ENCODE measurements at regions not wholly inside any gene's neighbourhood (a gene's known extent, or its start where the extent isn't known, plus 50 kb on each side); places are given as distances from the start of the nearest gene placed in this dataset.

GRCh38 chr2:12269041-12269972 is 447.4 kb upstream of the TRIB2 start:
- no peak for DNase-seq

- no peak for DNase-seq
Measured at GRCh38 chr2:12270876-12271588, 445.7 kb upstream of the TRIB2 start.

- no peak for DNase-seq
Measured at GRCh38 chr2:12271589-12271984, 445.1 kb upstream of the TRIB2 start.

GRCh38 chr2:12273111-12273510 is 443.6 kb upstream of the TRIB2 start:
- DNase-seq, result no peak

- no peak for DNase-seq
Measured at GRCh38 chr2:12274591-12274990, 442.1 kb upstream of the TRIB2 start.

GRCh38 chr2:12277241-12278034 is 439.3 kb upstream of the TRIB2 start:
- no peak for DNase-seq

GRCh38 chr2:12278217-12278750 is 438.5 kb upstream of the TRIB2 start:
- DNase-seq, result no peak

- DNase-seq, result no peak
Measured at GRCh38 chr2:12282780-12283695, 433.7 kb upstream of the TRIB2 start.

GRCh38 chr2:12284037-12284436 is 432.7 kb upstream of the TRIB2 start:
- DNase-seq, result no peak

GRCh38 chr2:12284487-12284886 is 432.2 kb upstream of the TRIB2 start:
- no peak for DNase-seq

GRCh38 chr2:12286347-12286746 is 430.4 kb upstream of the TRIB2 start:
- DNase-seq, result no peak

GRCh38 chr2:12287220-12287751 is 429.4 kb upstream of the TRIB2 start:
- DNase-seq, result peak in 1 of 2 experiments; percentile 24

- DNase-seq, result no peak
Measured at GRCh38 chr2:12288048-12288447, 428.7 kb upstream of the TRIB2 start.

- no peak for DNase-seq
Measured at GRCh38 chr2:12289120-12289802, 427.5 kb upstream of the TRIB2 start.

GRCh38 chr2:12291303-12291702 is 425.4 kb upstream of the TRIB2 start:
- no peak for DNase-seq

GRCh38 chr2:12293874-12294273 is 422.9 kb upstream of the TRIB2 start:
- DNase-seq, result no peak

- DNase-seq, result no peak
Measured at GRCh38 chr2:12295856-12296519, 420.7 kb upstream of the TRIB2 start.

GRCh38 chr2:12296915-12297314 is 419.8 kb upstream of the TRIB2 start:
- no peak for DNase-seq

- no peak for DNase-seq
Measured at GRCh38 chr2:12298352-12298751, 418.4 kb upstream of the TRIB2 start.

GRCh38 chr2:12299431-12299830 is 417.3 kb upstream of the TRIB2 start:
- DNase-seq, result no peak
